ENCODE measurements at regions not wholly inside any gene's neighbourhood (a gene's known extent, or its start where the extent isn't known, plus 50 kb on each side); places are given as distances from the start of the nearest gene placed in this dataset.

DNA sequence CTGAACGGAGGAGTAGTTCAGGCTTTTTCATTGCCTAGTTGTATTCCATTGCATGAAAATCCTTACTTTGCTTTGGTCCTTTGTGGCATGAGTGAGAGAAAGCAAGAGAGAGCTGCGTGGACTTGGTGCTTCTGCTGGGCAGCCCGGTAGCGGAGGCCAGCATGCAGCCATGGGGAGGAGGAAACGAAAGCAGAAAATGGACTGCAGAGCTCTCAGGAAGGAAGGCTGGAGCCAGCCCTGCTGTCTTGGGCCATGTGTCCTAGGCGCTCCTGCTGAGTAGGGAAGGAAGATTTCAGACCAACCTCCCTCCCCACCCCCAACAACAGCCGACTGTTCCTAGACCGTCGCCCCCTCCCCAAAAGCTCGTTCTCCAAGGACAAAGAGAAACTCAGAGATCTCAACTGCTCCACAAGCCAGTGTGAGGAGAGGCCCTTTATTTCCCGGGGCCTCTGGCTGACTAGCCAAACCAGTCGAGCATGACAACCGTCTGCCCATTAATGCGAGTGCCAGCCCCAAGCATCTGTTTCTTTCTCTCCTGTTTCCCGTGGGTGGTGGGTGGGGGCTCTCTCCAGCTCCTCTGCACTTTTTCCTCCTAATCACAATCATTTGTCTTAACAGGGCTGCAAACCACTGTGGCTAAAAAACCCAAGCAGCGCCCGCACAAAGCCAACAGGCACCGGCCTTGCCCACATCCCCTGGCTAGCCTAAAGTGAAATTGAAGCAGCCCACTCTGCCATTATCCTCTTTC, 66.8 kb upstream of the FZD7 start:
- TF ChIP-seq, protein P1, sequence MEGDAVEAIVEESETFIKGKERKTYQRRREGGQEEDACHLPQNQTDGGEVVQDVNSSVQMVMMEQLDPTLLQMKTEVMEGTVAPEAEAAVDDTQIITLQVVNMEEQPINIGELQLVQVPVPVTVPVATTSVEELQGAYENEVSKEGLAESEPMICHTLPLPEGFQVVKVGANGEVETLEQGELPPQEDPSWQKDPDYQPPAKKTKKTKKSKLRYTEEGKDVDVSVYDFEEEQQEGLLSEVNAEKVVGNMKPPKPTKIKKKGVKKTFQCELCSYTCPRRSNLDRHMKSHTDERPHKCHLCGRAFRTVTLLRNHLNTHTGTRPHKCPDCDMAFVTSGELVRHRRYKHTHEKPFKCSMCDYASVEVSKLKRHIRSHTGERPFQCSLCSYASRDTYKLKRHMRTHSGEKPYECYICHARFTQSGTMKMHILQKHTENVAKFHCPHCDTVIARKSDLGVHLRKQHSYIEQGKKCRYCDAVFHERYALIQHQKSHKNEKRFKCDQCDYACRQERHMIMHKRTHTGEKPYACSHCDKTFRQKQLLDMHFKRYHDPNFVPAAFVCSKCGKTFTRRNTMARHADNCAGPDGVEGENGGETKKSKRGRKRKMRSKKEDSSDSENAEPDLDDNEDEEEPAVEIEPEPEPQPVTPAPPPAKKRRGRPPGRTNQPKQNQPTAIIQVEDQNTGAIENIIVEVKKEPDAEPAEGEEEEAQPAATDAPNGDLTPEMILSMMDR (conservative IDR thresholded peaks at IDR 0.05 in 1 of 2, IDR thresholded peaks at IDR 0.05 in 1 of 2; ENCODE audit: low read depth in 1 of 2, low read length in 2 of 2), result no peak
- no peak for TF ChIP-seq EZH2 (IDR thresholded peaks at IDR 0.05; ENCODE audit: low read length, missing control alignments)
